ELF-1 (cell line): ENCODE measurements at regions not wholly inside any gene's neighbourhood (a gene's known extent, or its start where the extent isn't known, plus 50 kb on each side); places are given as distances from the start of the nearest gene placed in this dataset.
"Not testable (repeated sequence)": the region's sequence is repeated elsewhere in the genome, so short reads cannot be mapped to it uniquely, and the experiment has no call there.

Experiments
- DNase-seq: peaks from one replicate; pipeline ENCODE4 v3.0.0-alpha.2; 2016; ENCODE audit warnings: low read depth, low spot score

- no peak for DNase-seq
Measured at GRCh38 chr14:83870546-83871270, 1659.2 kb upstream of the FLRT2 start.

- DNase-seq = no peak
Measured at GRCh38 chr14:83873669-83874068, 1656.3 kb upstream of the FLRT2 start.

GRCh38 chr14:83874662-83875061, 1655.3 kb upstream of the FLRT2 start:
- DNase-seq = no peak

GRCh38 chr14:83883732-83884131, 1646.2 kb upstream of the FLRT2 start:
- DNase-seq = no peak

- no peak for DNase-seq
Measured at GRCh38 chr14:83885837-83886293, 1644.1 kb upstream of the FLRT2 start.

- no peak for DNase-seq
Measured at GRCh38 chr14:83887866-83888265, 1642.1 kb upstream of the FLRT2 start.

- DNase-seq = no peak
Measured at GRCh38 chr14:83893447-83893846, 1636.5 kb upstream of the FLRT2 start.

GRCh38 chr14:83894568-83894967, 1635.4 kb upstream of the FLRT2 start:
- DNase-seq = no peak

GRCh38 chr14:83898558-83898957, 1631.4 kb upstream of the FLRT2 start:
- not testable (repeated sequence) for DNase-seq

- no peak for DNase-seq
Measured at GRCh38 chr14:83899706-83900105, 1630.2 kb upstream of the FLRT2 start.

GRCh38 chr14:83905157-83905556, 1624.8 kb upstream of the FLRT2 start:
- DNase-seq = no peak

- no peak for DNase-seq
Measured at GRCh38 chr14:83908419-83908818, 1621.5 kb upstream of the FLRT2 start.

- DNase-seq = no peak
Measured at GRCh38 chr14:83909507-83909906, 1620.4 kb upstream of the FLRT2 start.

GRCh38 chr14:83912032-83912642, 1617.8 kb upstream of the FLRT2 start:
- no peak for DNase-seq

- no peak for DNase-seq
Measured at GRCh38 chr14:83913476-83913875, 1616.5 kb upstream of the FLRT2 start.

- no peak for DNase-seq
Measured at GRCh38 chr14:83918546-83918945, 1611.4 kb upstream of the FLRT2 start.

GRCh38 chr14:83919675-83920074, 1610.3 kb upstream of the FLRT2 start:
- DNase-seq = not testable (repeated sequence)

- peak; percentile 84 for DNase-seq
Measured at GRCh38 chr14:83923842-83924241, 1606.1 kb upstream of the FLRT2 start.

GRCh38 chr14:83924259-83924658, 1605.7 kb upstream of the FLRT2 start:
- DNase-seq = no peak

GRCh38 chr14:83940253-83940652, 1589.7 kb upstream of the FLRT2 start:
- no peak for DNase-seq

- peak; percentile 48 for DNase-seq
Measured at GRCh38 chr14:83958359-83958758, 1571.6 kb upstream of the FLRT2 start.

- DNase-seq = peak; percentile 79
Measured at GRCh38 chr14:83960832-83961512, 1569.0 kb upstream of the FLRT2 start.

GRCh38 chr14:83969998-83970397, 1559.9 kb upstream of the FLRT2 start:
- no peak for DNase-seq
